AG04449 (cell line): ENCODE measurements at regions not wholly inside any gene's neighbourhood (a gene's known extent, or its start where the extent isn't known, plus 50 kb on each side); places are given as distances from the start of the nearest gene placed in this dataset.

Experiments
- CTCF ChIA-PET: fragments of 350-600 bp; formaldehyde crosslinking; extraction: SDS; loops from one replicate; lab custom pipeline; 2021; ENCODE audit warnings: antibody characterized with exemption; lab: Yijun Ruan, JAX
- POLR2A ChIA-PET: fragments of 400-600, 350-600 bp; formaldehyde crosslinking; extraction: SDS; loops from one replicate; lab custom pipeline; 2020; ENCODE audit warnings: antibody characterized with exemption, inconsistent platforms; lab: Yijun Ruan, JAX
- DNase-seq: peaks from one replicate; pipeline ENCODE4 v3.0.0-alpha.2; 2010; ENCODE audit warnings: low read depth, low spot score
- H3K4me3 ChIP-seq: 2 replicates; pipeline ENCODE4 v1.5.1; 2011; ENCODE audit warnings: low read depth, mild to moderate bottlenecking, control low read depth, low read length
- CTCF ChIP-seq: IDR thresholded peaks from one replicate; pipeline ENCODE4 v1.5.1; 2011; ENCODE audit warnings: mild to moderate bottlenecking, moderate library complexity, low read length, control low read depth, inconsistent platforms; ENCODE audit not compliant: insufficient read depth; ENCODE audit errors: missing control alignments

GRCh38 chr20:59411589-59411988, 111.2 kb downstream of the EDN3 start:
- CTCF ChIA-PET: no interaction called here
- no peak for TF ChIP-seq CTCF
- DNase-seq: no peak
- H3K4me3 ChIP-seq: no peak overlapping the region
- POLR2A ChIA-PET: no interaction called here

- CTCF ChIA-PET: interaction anchor here (0.9 to 1.5 kb wide), 2 partner anchors 8 to 10 kb away, joined by 3 to 6 read pairs; no protein-coding TSS in a partner anchor
- no peak for DNase-seq
- H3K4me3 ChIP-seq: no peak overlapping the region
- TF ChIP-seq CTCF: no peak
- POLR2A ChIA-PET: no interaction called here
Measured at GRCh38 chr20:59412181-59412580, 111.8 kb downstream of the EDN3 start.

GRCh38 chr20:59412875-59413284, 112.5 kb downstream of the EDN3 start:
- DNase-seq: no peak
- CTCF ChIA-PET: interaction anchor here (0.9 to 1.5 kb wide), 3 partner anchors 9 to 543 kb away, joined by 3 to 6 read pairs (median 3); no protein-coding TSS in a partner anchor
- TF ChIP-seq CTCF: no peak
- POLR2A ChIA-PET: no interaction called here
- H3K4me3 ChIP-seq: no peak overlapping the region

- ChIA-PET POLR2A (no interaction called here), CTCF (interaction anchor here (1.0 to 1.5 kb wide), 2 partner anchors 9 to 543 kb away, joined by 3 to 6 read pairs; no protein-coding TSS in a partner anchor)
- no peak for TF ChIP-seq CTCF
- H3K4me3 ChIP-seq: no peak overlapping the region
- DNase-seq: no peak
Measured at GRCh38 chr20:59413326-59413865, 113.0 kb downstream of the EDN3 start.

GRCh38 chr20:59414936-59415623, 114.7 kb downstream of the EDN3 start:
- no peak overlapping the region for H3K4me3 ChIP-seq
- POLR2A ChIA-PET: no interaction called here
- no peak for TF ChIP-seq CTCF
- DNase-seq: no peak
- CTCF ChIA-PET: interaction anchor here (0.8 to 1.2 kb wide), 2 partner anchors 11 to 23 kb away, joined by 3 read pairs; no protein-coding TSS in a partner anchor

- no peak for TF ChIP-seq CTCF
- CTCF ChIA-PET: no interaction called here
- POLR2A ChIA-PET: no interaction called here
- no peak overlapping the region for H3K4me3 ChIP-seq
- DNase-seq: no peak
Measured at GRCh38 chr20:59416916-59417315, 116.5 kb downstream of the EDN3 start.
